DND-41 (cell line): ENCODE measurements at regions not wholly inside any gene's neighbourhood (a gene's known extent, or its start where the extent isn't known, plus 50 kb on each side); places are given as distances from the start of the nearest gene placed in this dataset.

Experiments used
- ATAC-seq: fragments of 200-7000 bp; cut with Tn5 transposase; 3 replicates; pipeline ENCODE4 v1.9.1; 2021; ENCODE audit warnings: low read depth; ENCODE audit not compliant: insufficient read depth
- DNase-seq: peaks from one replicate; pipeline ENCODE4 v3.0.0-alpha.2; 2020
- H2AFZ ChIP-seq: 2 replicates; pipeline ENCODE4 v1.6.0; 2012; ENCODE audit warnings: low read depth, low read length
- H3K27ac ChIP-seq: 2 replicates; pipeline ENCODE4 v1.5.1; 2012; ENCODE audit warnings: low read length, inconsistent platforms
- H3K27me3 ChIP-seq: fragments of 200-600 bp; sonication (generic); 2 replicates; pipeline ENCODE4 v1.6.0; 2012; ENCODE audit warnings: low read length, mild to moderate bottlenecking, inconsistent platforms; ENCODE audit not compliant: insufficient read depth, poor library complexity
- H3K36me3 ChIP-seq: 2 replicates; pipeline ENCODE4 v1.5.1; 2012; ENCODE audit warnings: low read length, inconsistent platforms; ENCODE audit not compliant: insufficient read depth
- H3K4me1 ChIP-seq: 2 replicates; pipeline ENCODE4 v1.5.1; 2012; ENCODE audit warnings: mild to moderate bottlenecking, low read length; ENCODE audit not compliant: insufficient read depth
- H3K4me2 ChIP-seq: 2 replicates; pipeline ENCODE4 v1.6.0; 2012; ENCODE audit warnings: mild to moderate bottlenecking, moderate library complexity, low read length, inconsistent platforms; ENCODE audit not compliant: insufficient read depth
- H3K4me3 ChIP-seq, 2 experiments: fragments of 200-600 bp in 1 of 2; shearing (Covaris generic) in 1 of 2; 2 replicates each; pipeline ENCODE4 v1.5.1; 2012 to 2016; ENCODE audit warnings: inconsistent platforms in 2 of 2, low read length in 2 of 2, mild to moderate bottlenecking in 2 of 2, low read depth in 1 of 2, moderate library complexity in 1 of 2
- H3K79me2 ChIP-seq: 2 replicates; pipeline ENCODE4 v1.6.0; 2012; ENCODE audit warnings: low read length, inconsistent platforms; ENCODE audit not compliant: insufficient read depth
- H3K9ac ChIP-seq: 2 replicates; pipeline ENCODE4 v1.6.0; 2012; ENCODE audit warnings: low read depth, mild to moderate bottlenecking, inconsistent platforms, low read length, moderate library complexity
- H3K9me3 ChIP-seq: 2 replicates; pipeline ENCODE4 v1.5.1; 2012; ENCODE audit warnings: low read length, moderate library complexity, mild to moderate bottlenecking, inconsistent platforms; ENCODE audit not compliant: insufficient read depth, severe bottlenecking
- H4K20me1 ChIP-seq: 2 replicates; pipeline ENCODE4 v1.6.0; 2012; ENCODE audit warnings: low read length; ENCODE audit not compliant: insufficient read depth
- EZH2 ChIP-seq: IDR thresholded peaks from 3 replicates; pipeline ENCODE4 v1.6.1; 2012; ENCODE audit warnings: borderline replicate concordance, low read depth, mild to moderate bottlenecking, moderate library complexity, low read length, inconsistent platforms; ENCODE audit not compliant: severe bottlenecking
- TF ChIP-seq, protein P1 (sequence below): IDR thresholded peaks from 2 replicates; pipeline ENCODE4 v1.5.1; 2012; ENCODE audit warnings: borderline replicate concordance, low read length, moderate library complexity, mild to moderate bottlenecking; ENCODE audit not compliant: poor library complexity, severe bottlenecking; ENCODE audit errors: extremely low read depth

DNA sequence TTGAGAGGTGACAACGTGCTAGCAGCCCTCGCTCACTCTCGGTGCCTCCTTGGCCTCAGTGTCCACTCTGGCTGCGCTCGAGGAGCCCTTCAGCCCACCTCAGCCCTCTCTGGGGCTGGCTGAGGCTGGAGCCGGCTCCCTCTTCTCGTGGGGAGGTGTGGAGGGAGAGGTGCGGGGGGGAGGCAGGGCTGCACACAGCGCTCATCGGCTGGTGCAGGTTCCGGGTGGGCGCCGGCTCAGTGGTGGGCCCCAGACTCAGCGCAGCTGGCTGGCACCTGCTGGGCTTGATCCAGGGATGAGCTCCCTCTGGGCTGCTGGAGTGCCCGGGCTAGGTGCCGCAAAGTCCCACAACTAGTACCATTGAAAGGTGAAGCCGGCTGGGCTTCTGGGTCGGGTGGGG is 957.8 kb upstream of the GJE1 start:
- TF ChIP-seq, protein P1, sequence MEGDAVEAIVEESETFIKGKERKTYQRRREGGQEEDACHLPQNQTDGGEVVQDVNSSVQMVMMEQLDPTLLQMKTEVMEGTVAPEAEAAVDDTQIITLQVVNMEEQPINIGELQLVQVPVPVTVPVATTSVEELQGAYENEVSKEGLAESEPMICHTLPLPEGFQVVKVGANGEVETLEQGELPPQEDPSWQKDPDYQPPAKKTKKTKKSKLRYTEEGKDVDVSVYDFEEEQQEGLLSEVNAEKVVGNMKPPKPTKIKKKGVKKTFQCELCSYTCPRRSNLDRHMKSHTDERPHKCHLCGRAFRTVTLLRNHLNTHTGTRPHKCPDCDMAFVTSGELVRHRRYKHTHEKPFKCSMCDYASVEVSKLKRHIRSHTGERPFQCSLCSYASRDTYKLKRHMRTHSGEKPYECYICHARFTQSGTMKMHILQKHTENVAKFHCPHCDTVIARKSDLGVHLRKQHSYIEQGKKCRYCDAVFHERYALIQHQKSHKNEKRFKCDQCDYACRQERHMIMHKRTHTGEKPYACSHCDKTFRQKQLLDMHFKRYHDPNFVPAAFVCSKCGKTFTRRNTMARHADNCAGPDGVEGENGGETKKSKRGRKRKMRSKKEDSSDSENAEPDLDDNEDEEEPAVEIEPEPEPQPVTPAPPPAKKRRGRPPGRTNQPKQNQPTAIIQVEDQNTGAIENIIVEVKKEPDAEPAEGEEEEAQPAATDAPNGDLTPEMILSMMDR, result no peak
- TF ChIP-seq EZH2, result no peak

DNA sequence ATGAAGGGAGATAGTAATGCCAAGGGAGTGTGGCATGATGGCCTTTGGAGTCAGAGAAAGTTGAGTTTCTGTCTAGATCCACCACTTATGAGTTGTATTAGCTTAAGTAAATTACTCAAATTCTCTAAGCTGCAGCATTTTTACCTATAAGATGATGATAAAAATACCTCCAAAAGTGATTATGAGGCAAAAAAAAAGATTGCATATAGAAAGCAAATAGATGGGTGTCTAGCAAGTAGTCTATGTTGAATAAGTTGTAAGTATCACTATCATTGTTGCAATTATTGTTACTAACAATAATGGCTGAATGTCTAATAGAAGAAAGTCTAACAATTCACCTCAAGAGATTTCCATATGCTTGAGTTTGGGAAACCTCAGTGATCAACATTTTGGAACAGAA is 959.2 kb upstream of the GJE1 start:
- Histone ChIP-seq H3K27ac (no peak overlapping the region), H3K9ac (no peak overlapping the region), H3K79me2 (no peaks in the 10 kb centered on the region), H3K9me3 (no peaks in the 10 kb centered on the region), H3K4me1 (no peaks in the 10 kb centered on the region), H3K4me2 (no peak overlapping the region), H3K27me3 (no peaks in the 10 kb centered on the region), H2AFZ (no peak overlapping the region), H4K20me1 (no peaks in the 10 kb centered on the region), H3K4me3 (no peak overlapping the region), H3K36me3 (no peaks in the 10 kb centered on the region)
- no peak for ATAC-seq
- no peak for DNase-seq
- TF ChIP-seq EZH2, result no peak
- TF ChIP-seq, protein P1, result no peak

More for the DNA sequence above, 957.8 kb upstream of the GJE1 start:
- no peaks in the 10 kb centered on the region for H3K27me3 ChIP-seq
- no peaks in the 10 kb centered on the region for H3K9me3 ChIP-seq
- H4K20me1 ChIP-seq, result no peaks in the 10 kb centered on the region
- H3K4me3 ChIP-seq, result no peak overlapping the region
- no peaks in the 10 kb centered on the region for H3K4me1 ChIP-seq
- H3K4me2 ChIP-seq, result no peak overlapping the region
- no peak for ATAC-seq
- no peak overlapping the region for H3K27ac ChIP-seq
- H3K79me2 ChIP-seq, result no peaks in the 10 kb centered on the region
- H2AFZ ChIP-seq, result no peak overlapping the region
- no peaks in the 10 kb centered on the region for H3K36me3 ChIP-seq
- DNase-seq, result no peak
- H3K9ac ChIP-seq, result no peak overlapping the region

DNA sequence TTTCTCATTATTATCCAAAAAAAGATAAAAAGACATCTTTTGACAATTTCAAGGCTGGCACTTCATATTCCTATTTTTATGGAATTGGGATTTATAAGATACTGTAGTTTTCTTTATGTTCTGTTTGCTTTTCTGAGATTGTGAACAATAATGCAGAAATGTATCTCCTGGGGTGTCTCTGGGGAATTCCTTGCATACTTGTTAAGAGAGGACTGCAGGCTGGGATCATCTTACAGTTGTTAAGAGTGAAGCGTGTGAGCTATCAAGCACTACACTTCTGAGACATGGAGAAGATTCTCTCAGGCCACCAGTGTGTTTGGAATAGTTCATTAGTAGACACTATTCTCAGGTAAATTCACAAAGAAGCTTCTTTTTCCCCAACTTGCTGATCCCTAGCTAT is 963.3 kb upstream of the GJE1 start:
- Histone ChIP-seq H3K79me2 (no peaks in the 10 kb centered on the region), H3K4me2 (no peak overlapping the region), H3K27me3 (no peaks in the 10 kb centered on the region), H3K27ac (no peak overlapping the region), H2AFZ (no peak overlapping the region), H3K9ac (no peak overlapping the region), H3K4me3 (no peak overlapping the region), H3K4me1 (no peaks in the 10 kb centered on the region), H3K9me3 (no peaks in the 10 kb centered on the region), H3K36me3 (no peaks in the 10 kb centered on the region), H4K20me1 (no peaks in the 10 kb centered on the region)
- ATAC-seq, result no peak
- TF ChIP-seq EZH2, result no peak
- TF ChIP-seq, protein P1, result no peak
- no peak for DNase-seq

GRCh38 chr6:141167945-141168344 is 964.8 kb upstream of the GJE1 start:
- ATAC-seq, result no peak
- Histone ChIP-seq H3K36me3 (no peaks in the 10 kb centered on the region), H2AFZ (no peak overlapping the region), H3K9me3 (no peaks in the 10 kb centered on the region), H3K4me3 (no peak overlapping the region), H3K4me1 (no peaks in the 10 kb centered on the region), H3K27me3 (no peaks in the 10 kb centered on the region), H3K27ac (no peak overlapping the region), H4K20me1 (no peaks in the 10 kb centered on the region), H3K9ac (no peak overlapping the region), H3K79me2 (no peaks in the 10 kb centered on the region), H3K4me2 (no peak overlapping the region)
- DNase-seq, result no peak
- TF ChIP-seq, protein P1, result no peak
- no peak for TF ChIP-seq EZH2
